GM19240 (cell line): ENCODE measurements at regions not wholly inside any gene's neighbourhood (a gene's known extent, or its start where the extent isn't known, plus 50 kb on each side); places are given as distances from the start of the nearest gene placed in this dataset.
A peak's percentile ranks its signal among the peaks of the same experiment; 100 is the strongest.

Experiments
- DNase-seq: peaks from one replicate; pipeline ENCODE4 v3.0.0; 2011; ENCODE audit warnings: low spot score; ENCODE audit not compliant: insufficient read length

DNA sequence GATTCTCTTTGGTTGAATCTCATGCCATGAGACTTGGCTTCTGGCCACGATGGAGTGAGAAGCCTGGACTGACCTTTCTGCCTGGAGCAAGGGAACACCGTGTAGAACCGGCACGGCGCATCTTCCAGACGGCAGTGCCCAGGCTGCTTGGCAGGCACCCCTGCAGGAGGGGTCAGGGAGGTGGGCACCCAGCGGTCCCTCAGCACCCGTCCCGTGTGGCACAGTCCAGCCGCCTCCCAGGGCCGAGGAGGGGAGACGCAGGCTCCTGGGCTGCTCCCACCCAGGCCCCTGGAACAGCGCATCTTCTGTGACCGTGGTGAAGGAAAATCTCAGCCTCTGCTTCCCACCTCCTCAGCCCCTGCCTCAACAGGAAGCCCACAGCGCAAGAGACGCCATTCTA is 95.7 kb downstream of the CMPK2 start:
- DNase-seq = no peak

DNA sequence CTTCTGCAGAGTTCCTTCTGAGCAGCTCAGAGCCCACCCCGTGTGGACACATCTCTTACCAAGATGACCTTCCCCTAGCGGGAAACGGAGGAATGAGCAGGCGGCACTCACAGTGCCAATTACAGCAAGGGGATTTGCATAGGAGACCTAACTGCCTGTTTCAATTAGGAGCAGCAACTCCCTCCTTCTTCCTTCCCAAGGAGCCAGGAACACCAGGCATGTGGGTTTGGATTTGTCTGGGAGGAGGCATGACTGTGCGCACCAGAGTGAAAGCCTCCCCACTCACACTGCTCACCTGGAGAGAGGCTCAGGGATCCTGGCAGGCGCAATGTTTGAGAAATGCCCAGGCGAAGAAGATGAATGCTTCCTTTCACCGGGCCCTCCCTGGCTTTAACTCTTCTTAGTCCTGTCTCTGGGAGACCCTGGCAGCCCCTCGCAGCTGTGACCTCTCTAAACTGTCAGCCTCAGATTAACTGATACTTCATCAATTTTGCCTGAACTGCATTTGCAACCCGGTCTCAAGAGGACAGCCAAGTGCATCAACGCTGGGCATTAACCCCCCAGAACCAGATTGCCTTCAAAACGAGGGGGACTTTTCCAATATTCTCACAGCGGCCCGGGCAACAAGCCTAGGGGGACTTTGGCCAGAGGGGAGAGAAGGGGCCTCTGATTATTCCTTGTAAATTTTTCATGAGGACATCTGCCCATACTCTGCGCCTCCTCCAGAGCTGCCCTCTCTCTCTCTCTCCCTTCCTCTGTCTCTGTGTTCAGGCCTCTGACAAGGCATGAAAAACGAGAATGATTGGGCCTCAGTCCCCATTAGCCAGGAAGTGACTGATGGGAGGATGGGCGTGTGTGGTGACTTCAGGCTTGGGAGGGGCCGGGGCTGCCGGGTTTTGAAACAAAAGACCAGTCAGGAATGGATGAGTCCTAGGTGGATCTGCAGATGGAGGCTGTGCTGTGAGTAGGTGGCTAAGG is 93.8 kb downstream of the CMPK2 start:
- DNase-seq = no peak

DNA sequence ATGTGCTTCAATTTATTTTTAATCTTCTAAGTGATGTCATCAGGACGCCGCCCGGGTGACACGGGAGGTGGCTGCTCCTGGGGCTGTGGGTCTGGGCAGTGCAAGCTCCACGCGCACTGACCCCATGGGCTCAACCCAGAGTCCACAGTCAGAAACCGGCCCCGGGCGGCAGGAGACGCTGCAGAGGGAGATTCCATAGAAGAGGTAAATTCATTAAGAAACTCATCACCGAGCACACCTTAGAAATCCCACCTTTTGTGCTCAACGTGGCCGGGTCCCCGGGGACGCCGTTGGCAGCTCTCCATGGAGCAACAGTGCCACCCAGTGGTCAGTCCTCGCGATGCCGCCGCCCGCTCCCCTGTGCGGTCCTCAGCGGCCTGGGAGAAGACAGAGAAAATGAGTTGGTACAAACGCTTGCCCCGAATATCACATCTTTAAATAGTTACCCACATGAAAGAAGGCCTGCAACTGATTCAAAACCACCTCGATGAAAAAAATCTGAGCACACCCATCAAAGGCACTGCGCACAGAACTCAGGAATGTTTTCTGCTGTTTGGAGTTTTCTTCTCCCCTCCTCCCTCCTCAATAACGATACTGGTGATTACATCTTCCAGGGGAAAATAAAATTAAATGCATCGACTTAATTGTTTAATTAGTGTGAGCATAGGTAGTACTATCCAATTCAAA is 92.6 kb downstream of the CMPK2 start:
- DNase-seq = peak; percentile 40

DNA sequence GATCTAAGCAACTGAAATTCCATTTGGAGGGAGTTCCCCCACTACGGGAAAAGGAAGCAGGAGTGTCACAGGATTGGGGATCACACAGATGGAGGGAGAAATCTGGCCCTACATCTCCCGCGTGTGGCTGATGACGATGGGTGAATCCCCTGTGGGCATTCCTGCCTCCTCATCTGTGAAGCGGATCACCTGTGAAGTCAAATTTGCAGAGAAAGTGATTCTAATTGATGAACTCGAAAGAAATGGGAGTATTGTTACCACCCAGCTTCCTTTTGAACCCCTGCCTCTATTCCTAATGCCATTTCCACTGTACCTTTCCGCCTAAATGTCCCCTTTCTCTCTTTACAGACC is 92.0 kb downstream of the CMPK2 start:
- DNase-seq = no peak

DNA sequence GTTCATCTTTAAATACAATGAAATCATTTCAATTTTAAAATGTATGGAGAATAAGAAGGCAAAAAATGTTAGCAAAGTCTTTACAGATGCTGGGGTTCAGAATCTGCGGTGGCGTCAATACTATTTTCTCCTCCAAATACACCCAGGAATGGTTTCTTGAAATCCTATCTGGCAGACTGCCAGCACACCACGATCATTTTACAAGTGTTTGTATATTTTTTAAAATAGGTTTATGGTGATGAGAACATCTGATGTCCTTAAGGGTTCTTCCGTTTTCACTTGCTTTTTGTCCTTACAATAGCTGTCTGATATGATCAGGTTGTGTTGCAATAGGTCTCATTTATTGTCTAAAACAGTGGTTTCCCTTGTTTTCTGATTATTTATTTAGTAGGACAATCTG is 89.6 kb downstream of the CMPK2 start:
- no peak for DNase-seq

DNA sequence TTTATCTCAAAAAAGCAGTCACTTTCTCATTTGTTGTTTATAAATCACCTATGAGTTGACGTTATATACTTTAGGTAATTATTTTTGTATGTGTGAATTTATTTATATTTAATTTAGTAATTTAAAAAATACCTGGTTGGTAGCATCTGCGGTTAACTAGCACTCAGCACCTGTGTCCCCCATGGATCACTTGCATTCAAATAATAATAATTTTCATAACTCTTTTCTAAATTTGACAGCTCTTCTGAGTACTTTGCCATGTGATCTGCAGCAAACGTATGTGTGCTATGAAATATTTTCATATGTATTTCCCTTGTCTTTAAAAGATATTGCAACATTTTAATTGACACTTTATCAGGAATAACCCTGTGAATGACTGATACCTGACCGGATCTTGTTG is 88.1 kb downstream of the CMPK2 start:
- DNase-seq = no peak

DNA sequence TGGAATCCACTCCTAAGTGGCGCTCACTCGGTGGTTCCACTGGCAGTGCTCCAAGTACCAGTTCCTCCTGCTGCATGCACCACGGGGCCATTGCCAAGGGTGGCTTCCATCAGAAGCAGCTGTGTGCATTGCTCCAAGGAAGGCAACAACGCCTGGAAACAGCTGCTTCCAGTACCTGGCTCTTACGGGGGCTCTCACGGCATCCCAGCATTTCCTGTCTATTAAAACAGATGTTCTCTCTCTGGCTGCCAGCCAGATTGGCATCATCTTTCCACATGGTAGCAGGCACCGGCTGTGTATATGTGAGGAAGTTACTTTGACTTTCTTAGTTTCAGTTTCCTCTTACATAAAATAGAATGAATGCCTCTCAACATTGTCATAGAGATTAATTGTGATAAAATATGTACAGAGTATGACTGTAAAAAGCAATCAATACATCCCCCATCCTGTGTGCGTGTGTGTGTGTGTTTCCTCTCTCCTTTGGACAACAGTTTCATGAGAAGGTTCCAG is 84.9 kb downstream of the CMPK2 start:
- no peak for DNase-seq

DNA sequence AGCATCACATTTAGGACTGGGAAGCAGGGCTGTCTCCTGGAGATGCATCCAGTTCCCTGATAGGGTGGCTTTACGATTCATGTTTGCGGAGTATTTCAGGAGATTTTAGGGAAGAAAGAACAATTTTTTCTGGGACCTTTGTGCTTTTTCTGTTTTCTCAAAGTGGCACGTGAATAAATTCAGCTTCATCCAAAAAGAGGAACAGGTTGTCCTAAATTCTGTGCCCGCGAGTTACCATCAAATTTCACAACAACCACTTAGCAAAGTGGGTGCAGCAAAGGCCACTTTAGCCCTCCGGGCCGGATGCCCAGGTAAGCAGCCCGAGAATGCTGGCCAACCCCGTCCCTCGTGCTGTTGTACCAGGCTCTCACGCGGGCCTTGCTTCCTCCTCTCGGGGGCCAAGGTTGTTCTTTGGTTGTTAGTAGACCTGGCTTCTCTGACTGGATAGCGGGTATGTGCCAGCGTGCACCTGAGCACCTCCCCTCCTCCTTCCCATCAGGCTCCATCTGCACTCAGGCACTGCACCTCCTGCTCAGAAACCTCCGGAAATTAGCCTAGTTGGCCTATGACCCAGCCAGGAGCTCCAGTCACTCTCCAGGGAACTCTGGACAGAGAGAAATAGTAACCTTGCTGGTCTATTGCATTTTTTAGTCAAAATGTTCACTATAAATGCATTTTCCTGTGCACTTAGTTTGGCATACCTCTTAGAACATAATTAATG is 83.0 kb downstream of the CMPK2 start:
- no peak for DNase-seq

DNA sequence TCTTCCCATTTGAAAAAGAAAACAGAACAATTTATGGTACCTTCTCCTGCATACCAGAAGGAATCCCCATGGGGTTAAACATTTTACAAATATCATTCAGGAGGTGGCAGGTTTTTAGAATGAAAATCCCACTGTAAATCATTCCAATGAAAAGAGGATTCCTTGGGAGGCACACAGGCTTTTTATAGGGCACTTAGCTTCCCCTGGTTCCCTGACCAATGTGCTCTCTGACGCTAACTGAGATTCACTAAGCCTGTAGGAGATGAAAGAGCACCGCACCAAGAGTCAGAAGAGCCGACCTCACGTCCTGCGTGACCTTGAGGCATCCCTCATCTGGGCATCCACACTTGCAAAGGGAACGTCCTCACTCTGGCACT is 82.5 kb downstream of the CMPK2 start:
- no peak for DNase-seq

DNA sequence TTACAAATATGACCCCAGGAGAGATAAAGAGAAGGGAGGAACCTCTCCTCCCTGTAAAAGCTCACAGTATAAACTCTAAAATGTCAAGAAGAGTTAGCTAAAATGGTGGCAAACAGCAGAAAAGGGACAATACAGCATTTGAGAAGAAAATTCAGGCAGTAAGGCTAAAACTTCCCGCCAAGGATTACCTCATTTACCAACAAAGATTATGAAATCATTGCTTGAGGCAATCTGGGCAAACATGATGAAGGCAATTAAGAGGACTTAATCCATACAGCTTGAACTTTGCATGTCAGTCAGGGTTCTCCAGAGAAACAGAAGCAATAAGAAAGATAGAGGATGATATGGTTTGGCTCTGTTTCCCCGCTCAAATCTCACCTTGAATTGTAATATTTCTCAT is 81.4 kb downstream of the CMPK2 start:
- no peak for DNase-seq

DNA sequence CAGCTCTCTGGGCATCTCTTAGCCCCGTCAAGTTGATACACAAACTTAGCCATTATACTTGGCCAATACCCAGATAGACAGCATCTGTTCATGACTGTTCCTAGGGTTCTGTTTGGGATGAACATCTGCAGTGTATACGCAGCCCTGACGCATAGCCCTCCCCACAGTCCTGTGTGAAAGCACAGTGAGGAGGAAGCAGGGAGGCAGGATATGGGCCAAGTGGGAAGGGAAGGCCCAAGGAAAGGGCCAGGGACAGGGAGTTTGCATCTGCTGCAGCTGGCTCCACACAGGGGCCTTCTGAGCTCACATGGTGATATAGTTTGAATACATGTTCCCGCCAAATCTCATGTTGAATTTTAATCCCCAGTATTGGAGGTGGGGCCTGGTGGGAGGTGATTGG is 80.2 kb downstream of the CMPK2 start:
- DNase-seq = no peak

DNA sequence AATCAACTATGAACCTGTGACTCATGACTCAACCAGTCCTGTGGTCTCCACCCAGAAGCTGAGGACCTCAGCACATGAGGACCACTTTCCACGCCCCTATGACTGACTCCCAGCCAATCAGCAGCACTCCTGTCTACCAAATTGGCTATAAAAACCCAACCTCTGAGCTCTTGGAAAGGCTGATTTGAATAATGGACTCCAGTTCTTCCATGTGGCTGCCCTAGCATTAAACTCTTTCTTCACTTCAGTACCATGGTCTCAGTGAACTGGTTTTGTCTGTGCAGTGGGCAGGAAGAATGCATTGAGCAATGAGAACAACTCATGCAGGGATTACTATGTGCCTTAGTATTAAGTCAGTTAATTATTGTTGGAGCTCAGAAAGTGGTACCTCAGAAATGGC is 78.3 kb downstream of the CMPK2 start:
- DNase-seq = no peak

DNA sequence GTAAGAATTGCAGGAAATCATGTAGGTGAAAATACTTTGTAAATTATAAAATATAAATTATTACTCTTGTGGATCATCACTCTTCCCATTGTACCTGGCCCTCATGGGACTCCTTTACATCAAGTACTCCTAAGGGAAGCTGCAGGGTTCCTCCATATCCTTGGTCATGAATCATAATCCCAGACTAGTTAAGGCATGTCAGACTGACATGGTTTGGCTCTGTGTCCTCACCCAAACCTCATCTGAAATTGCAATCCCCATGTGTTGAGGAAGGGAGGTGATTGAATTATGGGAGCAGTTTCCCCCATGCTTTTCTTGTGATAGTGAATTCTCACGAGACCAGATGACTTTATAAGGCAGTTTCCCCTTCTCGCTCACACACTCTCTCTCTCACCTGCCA is 77.1 kb downstream of the CMPK2 start:
- DNase-seq = no peak

DNA sequence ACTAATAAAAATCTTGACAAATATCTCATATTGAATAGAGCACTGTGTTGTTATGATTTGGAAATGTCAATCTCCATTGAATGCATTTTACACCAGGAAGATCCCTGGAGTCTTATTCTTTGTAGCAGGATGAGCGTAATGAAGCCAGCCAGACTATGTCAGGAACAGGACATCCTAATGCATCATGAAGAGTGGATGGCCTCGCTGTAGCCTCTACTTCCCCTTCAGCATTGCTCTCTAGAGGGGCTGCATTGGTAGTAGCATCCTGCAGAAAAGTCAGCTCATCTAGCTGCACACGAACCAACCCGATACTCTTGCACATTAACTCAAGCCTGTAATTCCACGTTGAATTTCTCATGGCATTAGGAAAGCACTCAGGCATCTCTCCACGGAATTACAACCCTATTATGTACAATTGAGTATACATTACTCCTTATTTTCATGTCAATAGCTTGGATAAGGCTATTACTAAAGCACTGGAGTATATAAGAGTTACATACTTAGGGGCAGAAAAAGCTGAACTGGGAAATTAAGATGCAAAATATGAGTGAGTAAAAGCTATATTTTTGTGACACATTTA is 76.1 kb downstream of the CMPK2 start:
- DNase-seq = no peak

DNA sequence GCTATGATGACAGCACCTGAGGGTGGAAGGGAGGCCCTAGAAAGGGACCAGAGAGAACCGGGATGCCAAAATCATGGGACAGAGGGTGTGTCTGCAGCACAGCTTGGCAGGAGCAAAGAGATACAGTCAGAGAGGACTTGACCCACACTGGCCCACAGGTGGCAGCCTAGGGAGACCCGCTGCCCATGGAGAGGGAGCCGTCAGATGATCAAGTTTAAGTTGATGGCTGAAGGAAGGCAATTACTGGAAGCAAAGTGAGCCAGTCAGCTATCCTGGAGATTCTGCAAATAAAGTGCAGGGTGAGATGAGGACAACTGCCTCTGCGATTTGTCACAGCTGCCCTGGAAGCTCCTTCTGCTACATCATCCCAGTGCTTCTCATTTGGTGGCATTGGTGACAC is 74.0 kb downstream of the CMPK2 start:
- DNase-seq = no peak

DNA sequence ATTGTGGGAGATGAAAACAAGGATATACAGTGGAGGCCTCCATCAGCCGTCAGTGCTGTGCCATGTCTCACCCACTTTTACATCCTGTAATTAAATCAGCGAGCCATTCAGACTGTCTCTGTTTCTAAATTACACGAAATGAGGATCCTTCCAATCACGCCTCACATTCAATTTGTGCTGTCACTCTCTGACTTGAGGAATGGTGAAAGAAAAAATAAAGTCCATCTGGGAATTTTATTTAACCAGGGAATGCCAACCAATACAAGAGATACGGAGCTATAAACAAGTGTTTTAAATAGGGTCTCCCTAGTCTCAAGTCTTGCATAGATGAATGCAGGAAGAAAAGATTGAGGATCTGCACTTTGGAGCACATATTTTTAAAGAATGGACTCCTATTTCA is 72.8 kb downstream of the CMPK2 start:
- no peak for DNase-seq

DNA sequence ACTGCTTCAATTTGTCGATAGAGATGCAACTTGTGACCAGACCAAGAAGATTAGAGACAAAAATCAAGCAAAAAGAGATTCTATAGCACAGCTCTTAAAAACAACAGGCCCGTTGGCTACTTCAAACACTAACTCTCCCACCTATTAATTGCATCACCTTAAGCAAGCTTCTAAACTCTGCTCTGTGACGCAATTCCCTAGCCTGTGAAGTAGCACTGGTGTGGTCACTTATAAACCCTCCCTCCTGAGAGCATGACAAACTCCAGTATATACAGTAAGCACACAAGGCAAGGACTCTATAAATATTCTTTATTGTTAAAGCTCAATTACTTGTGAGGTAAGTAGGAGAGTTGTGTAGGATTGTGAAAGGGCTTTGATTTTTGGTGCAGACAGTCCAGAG is 72.3 kb downstream of the CMPK2 start:
- no peak for DNase-seq

DNA sequence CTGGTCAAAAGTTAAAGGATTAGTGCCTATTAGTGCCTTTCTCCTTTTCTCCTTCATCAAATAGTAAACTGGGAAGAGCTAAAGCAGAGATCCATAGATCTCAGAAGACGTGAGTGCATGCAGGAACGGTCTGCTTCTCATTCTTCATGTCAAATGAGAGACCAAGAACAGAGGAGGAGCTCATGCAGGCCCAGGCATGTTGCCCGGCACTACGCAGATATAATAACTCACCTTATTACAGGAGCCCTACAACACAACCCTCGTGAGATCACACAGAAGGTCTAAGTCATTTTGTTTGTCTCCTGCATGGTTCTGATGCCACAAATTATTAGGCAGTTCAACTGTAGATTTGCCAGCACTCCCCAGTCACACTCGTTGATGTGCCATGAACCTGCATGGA is 71.8 kb downstream of the CMPK2 start:
- DNase-seq = no peak

DNA sequence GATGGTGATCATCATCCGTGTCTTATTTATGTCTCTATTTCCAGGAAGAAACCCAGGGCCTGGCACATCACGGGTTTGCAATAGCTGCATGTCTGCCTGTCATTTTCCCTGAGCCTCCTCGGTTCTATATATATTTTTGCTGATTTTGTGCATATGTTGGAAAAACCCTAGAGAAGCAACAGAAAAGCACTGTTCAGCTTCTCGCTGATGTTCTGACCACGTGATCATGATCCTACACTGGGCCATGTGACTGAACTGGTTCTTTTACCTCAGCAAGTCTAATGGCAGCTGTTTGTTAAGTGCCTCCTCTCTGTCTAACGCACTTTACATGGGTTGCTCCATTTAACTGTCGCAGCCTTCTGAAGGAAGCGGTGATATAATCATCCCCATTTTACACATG is 71.3 kb downstream of the CMPK2 start:
- DNase-seq = no peak
